ENCODE measurements at regions not wholly inside any gene's neighbourhood (a gene's known extent, or its start where the extent isn't known, plus 50 kb on each side); places are given as distances from the start of the nearest gene placed in this dataset.

GRCh38 chr15:66615846-66616245, 50.0 kb upstream of the LCTL start:
- DNase-seq = no peak

- peak; percentile 54 for DNase-seq
These were observed 51.6 kb upstream of the LCTL start for GRCh38 chr15:66617137-66618090.

- DNase-seq = peak; percentile 35
These were observed 53.5 kb upstream of the LCTL start for GRCh38 chr15:66619152-66619903.

- no peak for DNase-seq
These were observed 54.5 kb upstream of the LCTL start for GRCh38 chr15:66620341-66620740.

GRCh38 chr15:66620744-66621344, 55.0 kb upstream of the LCTL start:
- DNase-seq = no peak

- no peak for DNase-seq
These were observed 56.0 kb upstream of the LCTL start for GRCh38 chr15:66621491-66622467.

GRCh38 chr15:66622591-66623022, 56.8 kb upstream of the LCTL start:
- DNase-seq = no peak

GRCh38 chr15:66623801-66624453, 58.1 kb upstream of the LCTL start:
- no peak for DNase-seq

- no peak for DNase-seq
These were observed 59.7 kb upstream of the LCTL start for GRCh38 chr15:66625531-66625930.

GRCh38 chr15:66625974-66626373, 60.2 kb upstream of the LCTL start:
- no peak for DNase-seq

- no peak for DNase-seq
These were observed 63.4 kb upstream of the LCTL start for GRCh38 chr15:66628976-66629723.

- DNase-seq = no peak
These were observed 64.2 kb upstream of the LCTL start for GRCh38 chr15:66629817-66630576.

GRCh38 chr15:66630801-66631351, 65.1 kb upstream of the LCTL start:
- DNase-seq = no peak

GRCh38 chr15:66631616-66632263, 65.9 kb upstream of the LCTL start:
- no peak for DNase-seq

GRCh38 chr15:66633041-66633937, 67.5 kb upstream of the LCTL start:
- DNase-seq = no peak

- DNase-seq = no peak
These were observed 68.1 kb upstream of the LCTL start for GRCh38 chr15:66633938-66634250.

- DNase-seq = no peak
These were observed 67.5 kb upstream of the SMAD6 start for GRCh38 chr15:66634540-66634939.

GRCh38 chr15:66635006-66635405, 67.0 kb upstream of the SMAD6 start:
- DNase-seq = no peak
